ENCODE measurements at regions not wholly inside any gene's neighbourhood (a gene's known extent, or its start where the extent isn't known, plus 50 kb on each side); places are given as distances from the start of the nearest gene placed in this dataset.
A peak's percentile ranks its signal among the peaks of the same experiment; 100 is the strongest.

DNA sequence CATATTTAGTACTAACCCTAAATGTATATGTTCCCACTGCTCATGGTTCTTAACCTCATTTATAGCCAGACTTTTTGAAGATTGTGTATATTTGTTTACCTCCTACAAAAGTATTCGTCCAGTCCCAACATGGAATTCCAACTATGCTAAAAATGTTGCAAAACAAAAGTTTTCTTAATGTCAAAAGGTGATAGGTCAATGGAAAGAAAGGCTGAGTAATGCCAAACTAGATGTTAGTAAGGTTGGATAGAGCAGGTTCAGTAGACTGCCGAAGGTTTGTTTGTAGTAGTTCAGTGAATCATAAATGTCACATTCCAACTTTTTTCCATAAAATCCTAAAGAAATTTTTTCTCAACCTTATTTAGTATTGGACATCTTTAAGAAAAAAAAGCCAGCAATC lies 874.5 kb downstream of the FLRT2 start:
- Histone ChIP-seq H3K27me3 (replicated peaks) (no peaks in the 10 kb centered on the region), H3K27ac (peak overlapping the region; percentile 54), H3K4me3 (no peak overlapping the region), H3K36me3 (no peaks in the 10 kb centered on the region), H3K9me3 (replicated peaks) (no peaks in the 10 kb centered on the region), H3K4me1 (replicated peaks) (peaks cover 16% of the 10 kb centered on the region)
- peak in 1 of 2 experiments; percentile 45 for DNase-seq (ENCODE audit: low read depth in 1 of 2, low spot score in 2 of 2)

DNA sequence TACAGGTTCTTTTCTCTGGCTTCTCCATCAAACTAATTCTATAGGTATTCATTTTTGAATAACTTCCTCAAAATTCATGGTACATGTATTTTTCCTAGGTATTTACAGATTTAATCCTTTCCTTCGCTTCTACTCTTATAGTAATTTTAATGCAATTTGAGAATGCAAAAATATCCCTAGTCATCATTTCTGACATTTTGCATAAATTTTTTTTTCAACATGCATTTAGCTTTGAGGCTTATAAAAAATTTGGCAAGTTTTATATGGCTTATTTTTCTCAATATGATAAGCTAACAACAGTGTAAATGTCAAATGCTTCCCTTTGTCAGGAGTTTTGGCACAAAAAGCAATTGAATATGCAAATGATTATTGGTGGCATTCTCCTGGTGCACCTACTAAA lies 872.6 kb downstream of the FLRT2 start:
- Histone ChIP-seq H3K4me1 (replicated peaks) (peaks cover 16% of the 10 kb centered on the region), H3K27ac (no peak overlapping the region), H3K9me3 (replicated peaks) (no peaks in the 10 kb centered on the region), H3K27me3 (replicated peaks) (no peaks in the 10 kb centered on the region), H3K36me3 (no peaks in the 10 kb centered on the region), H3K4me3 (no peak overlapping the region)
- no peak for DNase-seq (ENCODE audit: low read depth in 1 of 2, low spot score in 2 of 2)

DNA sequence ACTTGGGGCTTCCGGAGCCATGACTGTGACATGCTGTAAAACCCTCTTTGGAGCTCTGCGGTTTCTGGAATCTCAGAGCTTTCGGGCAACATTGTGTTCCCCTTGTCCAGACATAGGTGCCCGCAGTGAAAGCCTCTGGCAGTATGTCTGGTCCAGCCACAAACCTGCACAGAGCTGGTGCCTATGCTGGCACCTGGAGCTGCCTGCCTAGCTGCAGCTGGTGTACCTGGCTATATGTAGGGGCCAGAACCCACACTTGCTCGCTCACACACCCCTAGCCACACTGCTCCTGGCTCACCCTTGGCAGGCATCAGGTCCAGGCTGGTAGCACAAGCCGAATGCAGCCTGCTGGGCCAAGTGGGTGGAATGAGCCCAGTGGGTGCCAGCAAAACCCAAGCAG lies 861.1 kb downstream of the FLRT2 start:
- Histone ChIP-seq H3K9me3 (replicated peaks) (no peaks in the 10 kb centered on the region), H3K27me3 (replicated peaks) (no peaks in the 10 kb centered on the region), H3K36me3 (no peaks in the 10 kb centered on the region), H3K4me1 (replicated peaks) (no peaks in the 10 kb centered on the region), H3K4me3 (no peak overlapping the region), H3K27ac (no peak overlapping the region)
- DNase-seq (ENCODE audit: low read depth in 1 of 2, low spot score in 2 of 2), result no peak

DNA sequence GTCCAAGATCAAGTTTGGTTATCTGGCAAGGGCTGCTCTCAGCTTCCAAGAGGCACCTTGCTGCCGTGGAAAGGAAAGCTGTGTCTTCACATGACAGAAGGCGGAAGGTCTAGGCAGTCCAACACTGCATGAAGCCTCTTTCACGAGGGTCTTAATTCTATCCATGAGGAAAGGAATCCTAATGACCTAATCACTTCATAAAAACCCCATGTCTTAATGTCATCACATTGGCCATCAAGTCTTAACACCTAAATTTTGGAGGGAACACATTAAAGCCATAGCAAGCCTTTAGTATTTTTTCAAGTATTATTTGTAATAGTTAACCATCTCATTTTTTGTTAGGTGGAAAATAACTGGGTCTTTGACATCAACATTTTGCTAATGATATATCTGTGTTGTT lies 858.3 kb downstream of the FLRT2 start:
- no peak overlapping the region for H3K4me3 ChIP-seq
- H3K36me3 ChIP-seq, result no peaks in the 10 kb centered on the region
- H3K27ac ChIP-seq, result no peak overlapping the region
- H3K27me3 ChIP-seq (replicated peaks), result no peaks in the 10 kb centered on the region
- H3K4me1 ChIP-seq (replicated peaks), result no peaks in the 10 kb centered on the region
- no peak for DNase-seq (ENCODE audit: low read depth in 1 of 2, low spot score in 2 of 2)
- no peaks in the 10 kb centered on the region for H3K9me3 ChIP-seq (replicated peaks)

DNA sequence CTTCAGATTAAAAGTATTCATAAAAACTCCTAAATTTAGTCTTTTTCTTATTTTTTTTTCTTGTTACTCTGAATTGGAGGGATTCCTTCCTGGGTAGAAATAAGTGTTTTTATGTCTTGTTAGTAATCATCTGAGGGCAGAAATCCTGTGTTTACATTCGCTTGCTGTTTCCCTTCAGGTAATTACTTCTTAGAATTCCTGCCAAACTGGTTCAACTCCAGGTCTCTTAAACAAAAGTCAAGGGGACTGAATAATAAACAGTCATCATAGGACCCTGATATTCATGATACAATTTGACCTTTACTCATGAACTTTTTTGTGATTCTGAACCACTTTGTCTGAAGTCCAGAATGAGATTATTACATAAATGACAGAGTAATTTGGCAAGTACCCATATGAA lies 843.9 kb downstream of the FLRT2 start:
- Histone ChIP-seq H3K27ac (no peak overlapping the region), H3K9me3 (replicated peaks) (no peaks in the 10 kb centered on the region), H3K36me3 (no peaks in the 10 kb centered on the region), H3K4me3 (no peak overlapping the region), H3K27me3 (replicated peaks) (no peaks in the 10 kb centered on the region), H3K4me1 (replicated peaks) (no peaks in the 10 kb centered on the region)
- no peak for DNase-seq (ENCODE audit: low read depth in 1 of 2, low spot score in 2 of 2)

DNA sequence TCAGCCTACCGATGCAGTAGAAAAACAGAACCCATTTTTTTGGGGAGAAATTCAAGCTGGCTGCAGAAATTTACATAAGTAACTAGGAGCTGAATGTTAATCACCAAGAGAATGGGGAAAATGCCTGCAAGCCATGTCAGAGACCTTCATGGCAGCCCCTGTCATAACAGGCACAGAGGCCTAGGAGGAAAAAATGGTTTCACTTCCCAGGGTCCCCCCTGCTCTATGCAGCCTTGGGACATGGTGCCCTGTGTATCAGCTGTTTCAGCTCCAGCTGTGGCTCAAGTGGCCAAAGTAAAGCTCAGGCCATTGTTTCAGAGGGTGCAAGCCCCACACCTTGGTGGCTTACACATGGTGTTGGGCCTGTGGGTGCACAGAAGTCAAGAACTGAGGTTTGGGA lies 842.5 kb downstream of the FLRT2 start:
- H3K9me3 ChIP-seq (replicated peaks), result no peaks in the 10 kb centered on the region
- no peaks in the 10 kb centered on the region for H3K36me3 ChIP-seq

DNA sequence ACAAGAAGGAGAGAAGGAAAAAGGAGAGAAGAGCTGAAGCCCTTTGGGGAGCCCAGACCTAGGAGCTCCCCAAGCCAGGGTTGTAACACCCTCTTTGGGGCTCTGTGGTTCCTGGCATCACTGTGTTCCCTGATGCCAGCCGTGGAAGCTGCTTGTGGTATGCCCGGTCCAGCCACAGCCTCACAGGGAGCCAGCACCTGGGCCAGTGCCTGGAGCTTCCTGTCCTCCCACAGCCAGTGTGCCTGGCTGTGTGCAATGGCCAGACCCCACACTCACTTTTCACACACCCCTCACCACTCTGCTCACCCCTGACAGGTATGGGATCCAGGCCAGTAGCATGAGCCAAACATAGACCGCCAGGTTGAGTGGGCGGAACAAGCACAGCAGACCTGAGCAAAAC lies 834.7 kb downstream of the FLRT2 start:
- no peaks in the 10 kb centered on the region for H3K9me3 ChIP-seq (replicated peaks)
- H3K36me3 ChIP-seq, result no peaks in the 10 kb centered on the region
- DNase-seq (ENCODE audit: low read depth in 1 of 2, low spot score in 2 of 2), result no peak
- no peak overlapping the region for H3K4me3 ChIP-seq
- H3K27ac ChIP-seq, result no peak overlapping the region
- no peaks in the 10 kb centered on the region for H3K4me1 ChIP-seq (replicated peaks)
- H3K27me3 ChIP-seq (replicated peaks), result no peaks in the 10 kb centered on the region

More for the DNA sequence above, 842.5 kb downstream of the FLRT2 start:
- no peak for DNase-seq (ENCODE audit: low read depth in 1 of 2, low spot score in 2 of 2)
- Histone ChIP-seq H3K27me3 (replicated peaks) (no peaks in the 10 kb centered on the region), H3K4me1 (replicated peaks) (no peaks in the 10 kb centered on the region), H3K27ac (no peak overlapping the region), H3K4me3 (no peak overlapping the region)

DNA sequence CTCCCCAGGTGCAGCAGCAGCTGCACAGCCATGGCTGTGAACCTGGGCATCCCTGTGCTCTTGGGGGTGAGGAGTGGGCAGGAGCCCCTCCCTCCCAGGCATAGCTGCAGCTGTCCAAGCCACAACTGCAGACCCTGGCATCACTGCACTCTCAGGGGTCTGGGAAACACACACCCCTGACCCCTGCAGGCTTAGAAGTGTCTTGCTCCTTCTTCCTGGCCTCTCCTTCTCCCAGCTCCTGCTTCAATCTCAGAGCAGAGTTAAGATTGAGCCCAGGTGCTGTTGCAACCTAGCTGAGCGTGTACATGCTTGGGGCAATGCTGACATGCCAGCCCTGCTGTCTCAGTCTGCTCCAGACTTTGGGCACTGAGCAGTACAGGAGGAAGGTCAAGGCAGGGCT lies 833.6 kb downstream of the FLRT2 start:
- no peaks in the 10 kb centered on the region for H3K36me3 ChIP-seq
- no peak for DNase-seq (ENCODE audit: low read depth in 1 of 2, low spot score in 2 of 2)
- no peaks in the 10 kb centered on the region for H3K27me3 ChIP-seq (replicated peaks)
- no peaks in the 10 kb centered on the region for H3K4me1 ChIP-seq (replicated peaks)
- no peak overlapping the region for H3K4me3 ChIP-seq
- no peaks in the 10 kb centered on the region for H3K9me3 ChIP-seq (replicated peaks)
- no peak overlapping the region for H3K27ac ChIP-seq

DNA sequence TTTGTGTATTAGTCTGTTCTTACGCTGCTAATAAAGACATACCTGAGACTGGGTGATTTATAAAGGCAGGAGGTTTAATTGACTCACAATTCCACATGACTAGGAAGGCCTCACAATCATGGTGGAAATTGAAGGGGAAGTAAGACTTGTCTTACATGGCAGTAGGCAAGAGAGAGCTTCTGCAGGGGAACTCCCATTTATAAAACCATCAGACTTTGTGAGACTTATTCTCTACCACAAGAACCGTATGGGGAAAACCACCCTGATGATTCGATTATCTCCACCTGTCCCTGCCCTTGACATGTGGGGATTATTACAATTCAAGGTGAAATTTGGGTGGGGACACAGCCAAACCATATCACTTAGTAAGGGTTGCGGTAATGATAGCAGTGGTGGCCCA lies 833.1 kb downstream of the FLRT2 start:
- Histone ChIP-seq H3K36me3 (no peaks in the 10 kb centered on the region), H3K27ac (no peak overlapping the region), H3K27me3 (replicated peaks) (no peaks in the 10 kb centered on the region), H3K4me3 (no peak overlapping the region), H3K4me1 (replicated peaks) (no peaks in the 10 kb centered on the region), H3K9me3 (replicated peaks) (no peaks in the 10 kb centered on the region)
- no peak for DNase-seq (ENCODE audit: low read depth in 1 of 2, low spot score in 2 of 2)

DNA sequence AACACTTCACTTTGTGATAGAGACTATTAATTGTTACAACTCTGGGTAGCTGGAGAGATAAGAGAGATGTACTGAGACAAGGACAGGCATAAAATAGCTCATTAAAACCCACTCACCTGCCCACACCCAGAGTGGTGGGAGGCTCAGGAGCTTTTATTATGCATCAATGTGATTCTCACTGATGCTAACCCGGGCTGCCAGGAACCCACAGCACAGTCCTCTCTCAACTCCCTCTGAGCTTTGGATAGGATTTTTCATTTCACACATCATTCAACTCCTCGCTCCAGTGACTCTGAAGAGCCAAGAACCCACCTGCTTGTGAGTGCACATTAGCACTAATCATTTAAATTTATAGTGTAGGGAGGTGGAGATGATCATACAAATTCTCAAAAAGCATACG lies 827.9 kb downstream of the FLRT2 start:
- Histone ChIP-seq H3K27me3 (replicated peaks) (no peaks in the 10 kb centered on the region), H3K9me3 (replicated peaks) (no peaks in the 10 kb centered on the region), H3K27ac (no peak overlapping the region), H3K4me3 (no peak overlapping the region), H3K4me1 (replicated peaks) (no peaks in the 10 kb centered on the region), H3K36me3 (no peaks in the 10 kb centered on the region)
- DNase-seq (ENCODE audit: low read depth in 1 of 2, low spot score in 2 of 2), result no peak

DNA sequence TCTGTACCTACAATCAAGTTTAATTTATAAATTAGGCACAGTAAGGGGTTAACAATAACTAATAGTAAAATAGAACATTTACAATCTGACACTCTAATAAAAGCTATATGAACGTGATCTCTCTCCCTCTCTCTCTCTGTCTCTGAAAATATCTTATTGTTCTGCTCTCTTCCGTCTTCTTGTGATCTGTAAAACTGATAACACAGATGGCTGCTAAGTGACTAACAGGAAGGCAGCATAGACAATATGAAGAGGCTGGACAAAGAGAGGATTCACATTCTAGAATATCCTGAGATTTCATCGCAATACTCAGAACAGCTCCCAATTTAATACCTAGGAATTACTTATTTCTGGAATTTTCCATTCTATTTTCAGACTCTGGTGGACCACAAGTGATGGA lies 827.2 kb downstream of the FLRT2 start:
- H3K36me3 ChIP-seq, result no peaks in the 10 kb centered on the region
- H3K4me1 ChIP-seq (replicated peaks), result no peaks in the 10 kb centered on the region
- H3K27ac ChIP-seq, result no peak overlapping the region
- DNase-seq (ENCODE audit: low read depth in 1 of 2, low spot score in 2 of 2), result no peak
- H3K27me3 ChIP-seq (replicated peaks), result no peaks in the 10 kb centered on the region
- H3K9me3 ChIP-seq (replicated peaks), result no peaks in the 10 kb centered on the region
- no peak overlapping the region for H3K4me3 ChIP-seq

DNA sequence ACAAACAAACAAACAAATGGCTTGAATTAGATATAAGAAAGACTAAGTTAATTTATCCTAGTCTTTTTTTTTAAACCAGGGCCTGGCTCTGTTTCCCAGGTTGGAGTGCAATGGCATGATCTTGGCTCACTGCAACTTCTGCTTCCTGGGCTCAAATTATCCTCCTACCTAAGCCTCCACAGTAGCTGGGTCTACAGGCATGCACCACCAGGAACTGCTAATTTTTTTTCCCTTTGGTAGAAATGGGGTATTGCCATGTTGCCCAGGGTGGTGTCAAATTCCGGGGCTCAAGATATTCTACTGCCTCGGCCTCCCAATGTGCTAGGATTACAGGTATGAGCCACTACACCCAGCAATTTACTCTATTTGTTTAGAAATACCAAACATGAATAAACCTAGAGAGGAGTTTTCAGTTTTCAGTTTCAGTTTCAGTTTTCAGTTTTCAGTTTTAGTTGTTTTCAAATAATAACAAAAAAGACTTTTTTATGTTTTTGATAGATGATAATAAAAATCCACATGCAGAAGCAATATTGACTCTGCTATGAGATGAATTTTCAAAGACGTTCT lies 817.0 kb downstream of the FLRT2 start:
- H3K4me1 ChIP-seq (replicated peaks), result no peaks in the 10 kb centered on the region
- no peak overlapping the region for H3K27ac ChIP-seq
- no peaks in the 10 kb centered on the region for H3K36me3 ChIP-seq
- no peaks in the 10 kb centered on the region for H3K9me3 ChIP-seq (replicated peaks)
- no peak overlapping the region for H3K4me3 ChIP-seq
- no peaks in the 10 kb centered on the region for H3K27me3 ChIP-seq (replicated peaks)
- peak in 1 of 2 experiments; percentile 4 for DNase-seq (ENCODE audit: low read depth in 1 of 2, low spot score in 2 of 2)

DNA sequence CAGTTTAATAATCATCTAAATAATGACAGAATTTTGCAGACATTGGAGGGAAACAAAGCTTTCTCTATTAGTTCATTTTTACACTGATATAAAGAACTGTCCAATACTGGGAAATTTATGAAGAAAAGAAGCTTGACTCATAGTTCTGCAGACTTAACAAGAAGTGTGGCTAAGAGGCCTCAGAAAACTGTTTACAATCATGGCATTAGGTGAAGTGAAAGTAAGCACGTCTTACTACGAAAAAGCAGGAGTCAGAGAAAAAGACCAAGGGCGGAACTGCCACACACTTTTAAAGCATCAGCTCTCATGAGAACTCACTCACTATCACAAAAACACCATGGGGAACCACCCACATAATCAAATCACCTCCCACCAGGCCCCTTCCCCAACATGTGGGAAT lies 804.4 kb downstream of the FLRT2 start:
- no peaks in the 10 kb centered on the region for H3K27me3 ChIP-seq (replicated peaks)
- no peaks in the 10 kb centered on the region for H3K9me3 ChIP-seq (replicated peaks)
- H3K36me3 ChIP-seq, result no peaks in the 10 kb centered on the region
- DNase-seq (ENCODE audit: low read depth in 1 of 2, low spot score in 2 of 2), result no peak
- H3K4me1 ChIP-seq (replicated peaks), result no peaks in the 10 kb centered on the region
- H3K27ac ChIP-seq, result no peak overlapping the region
- no peak overlapping the region for H3K4me3 ChIP-seq

DNA sequence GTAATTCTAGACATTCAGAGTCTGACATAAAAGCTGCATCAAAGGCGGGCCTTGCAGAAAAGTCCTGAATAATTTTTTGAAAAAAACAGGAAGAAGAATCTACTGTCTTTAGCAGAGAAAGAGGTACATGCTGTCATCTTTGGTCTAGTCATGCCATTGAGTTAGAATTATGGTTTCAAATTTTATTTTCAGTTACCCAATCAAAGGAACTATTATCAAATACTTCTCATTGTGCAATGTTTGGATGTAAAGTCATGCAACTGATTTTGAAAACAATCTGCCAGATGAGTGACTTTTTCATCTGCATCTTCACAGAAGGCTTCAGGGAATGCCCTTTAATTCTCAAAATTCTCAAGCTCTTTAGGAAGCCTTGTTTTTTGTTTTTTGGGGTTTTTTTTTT lies 803.5 kb downstream of the FLRT2 start:
- H3K27ac ChIP-seq, result no peak overlapping the region
- H3K27me3 ChIP-seq (replicated peaks), result no peaks in the 10 kb centered on the region
- H3K9me3 ChIP-seq (replicated peaks), result no peaks in the 10 kb centered on the region
- no peak for DNase-seq (ENCODE audit: low read depth in 1 of 2, low spot score in 2 of 2)
- no peaks in the 10 kb centered on the region for H3K4me1 ChIP-seq (replicated peaks)
- no peaks in the 10 kb centered on the region for H3K36me3 ChIP-seq
- H3K4me3 ChIP-seq, result no peak overlapping the region

DNA sequence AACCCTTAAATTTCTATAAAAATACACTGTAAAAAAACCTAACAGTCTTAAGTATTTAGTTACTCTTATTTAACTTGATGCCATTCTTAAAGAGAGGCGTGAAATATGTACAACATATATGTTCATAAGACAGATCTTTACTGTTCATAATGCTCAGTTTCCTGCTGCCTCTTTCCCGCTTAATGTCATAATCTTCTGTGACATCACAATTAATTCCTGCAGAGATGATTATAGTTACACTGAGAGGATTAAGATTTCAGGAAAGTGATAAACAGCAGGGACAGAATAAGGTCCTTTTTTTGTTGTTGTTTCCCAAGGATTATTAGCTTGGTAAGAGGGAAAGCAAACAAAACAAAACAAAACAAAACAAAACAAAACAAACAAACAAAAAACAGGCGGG lies 801.4 kb downstream of the FLRT2 start:
- Histone ChIP-seq H3K36me3 (no peaks in the 10 kb centered on the region), H3K9me3 (replicated peaks) (no peaks in the 10 kb centered on the region), H3K4me1 (replicated peaks) (no peaks in the 10 kb centered on the region), H3K4me3 (no peak overlapping the region), H3K27ac (no peak overlapping the region), H3K27me3 (replicated peaks) (no peaks in the 10 kb centered on the region)
- no peak for DNase-seq (ENCODE audit: low read depth in 1 of 2, low spot score in 2 of 2)
